Astrocyte (in vitro differentiated cells and primary cell): ENCODE measurements at regions not wholly inside any gene's neighbourhood (a gene's known extent, or its start where the extent isn't known, plus 50 kb on each side); places are given as distances from the start of the nearest gene placed in this dataset.

ENCODE experiments used
- DNase-seq: peaks from one replicate; pipeline ENCODE4 v3.0.0-alpha.2; 2010; ENCODE audit warnings: low read depth
- FAIRE-seq: peaks from 2 replicates; lab custom pipeline; 2011; peaks lifted over from hg19 to GRCh38; lab: Jason Lieb, UNC
- H2AFZ ChIP-seq: 2 replicates; pipeline ENCODE4 v1.6.0; 2012; ENCODE audit warnings: low read depth, low read length, inconsistent platforms
- H3K27ac ChIP-seq: 2 replicates; pipeline ENCODE4 v1.5.1; 2011; ENCODE audit warnings: low read depth, low read length, inconsistent platforms
- H3K27me3 ChIP-seq: 2 replicates; pipeline ENCODE4 v1.6.0; 2011; ENCODE audit warnings: low read length, inconsistent platforms; ENCODE audit not compliant: insufficient read depth
- H3K36me3 ChIP-seq: 2 replicates; pipeline ENCODE4 v1.5.1; 2011; ENCODE audit warnings: low read length, inconsistent platforms; ENCODE audit not compliant: insufficient read depth
- H3K4me1 ChIP-seq: 2 replicates; pipeline ENCODE4 v1.5.1; 2011; ENCODE audit warnings: low read length, inconsistent platforms; ENCODE audit not compliant: insufficient read depth
- H3K4me2 ChIP-seq: 2 replicates; pipeline ENCODE4 v1.6.0; 2012; ENCODE audit warnings: low read length, inconsistent platforms
- H3K4me3 ChIP-seq: 2 replicates; pipeline ENCODE4 v1.5.1; 2011; ENCODE audit warnings: low read depth, mild to moderate bottlenecking, low read length, inconsistent platforms; ENCODE audit not compliant: insufficient read depth
- H3K79me2 ChIP-seq: 2 replicates; pipeline ENCODE4 v1.6.0; 2012; ENCODE audit warnings: mild to moderate bottlenecking, low read length, inconsistent platforms; ENCODE audit not compliant: insufficient read depth
- H3K9ac ChIP-seq: 2 replicates; pipeline ENCODE4 v1.6.0; 2012; ENCODE audit warnings: mild to moderate bottlenecking, low read length, inconsistent platforms
- H3K9me3 ChIP-seq: 2 replicates; pipeline ENCODE4 v1.5.1; 2012; ENCODE audit warnings: low read depth, mild to moderate bottlenecking, low read length, inconsistent platforms; ENCODE audit not compliant: insufficient read depth
- H4K20me1 ChIP-seq: 2 replicates; pipeline ENCODE4 v1.6.0; 2012; ENCODE audit warnings: low read length, inconsistent platforms; ENCODE audit not compliant: insufficient read depth
- H3K27ac Mint-ChIP-seq: one replicate; pipeline ENCODE4 v1.8.0; 2021; ENCODE audit warnings: mild to moderate bottlenecking, mixed read lengths; ENCODE audit not compliant: unreplicated experiment
- H3K27me3 Mint-ChIP-seq: one replicate; pipeline ENCODE4 v1.8.0; 2021; ENCODE audit warnings: low read depth, mixed read lengths; ENCODE audit not compliant: unreplicated experiment
- H3K36me3 Mint-ChIP-seq: one replicate; pipeline ENCODE4 v1.8.0; 2021; ENCODE audit warnings: low read depth, mixed read lengths; ENCODE audit not compliant: unreplicated experiment
- H3K4me1 Mint-ChIP-seq: one replicate; pipeline ENCODE4 v1.8.0; 2021; ENCODE audit warnings: low read depth, mixed read lengths; ENCODE audit not compliant: unreplicated experiment
- H3K4me3 Mint-ChIP-seq: one replicate; pipeline ENCODE4 v1.8.0; 2021; ENCODE audit warnings: mild to moderate bottlenecking, moderate library complexity, mixed read lengths; ENCODE audit not compliant: unreplicated experiment
- H3K9me3 Mint-ChIP-seq: one replicate; pipeline ENCODE4 v1.8.0; 2021; ENCODE audit warnings: mild to moderate bottlenecking, mixed read lengths; ENCODE audit not compliant: unreplicated experiment
- EZH2 ChIP-seq: IDR thresholded peaks from 2 replicates; pipeline ENCODE4 v1.6.1; 2012; ENCODE audit warnings: mild to moderate bottlenecking, low read length, inconsistent platforms; ENCODE audit not compliant: insufficient read depth
- TF ChIP-seq, protein P1 (sequence below): IDR thresholded peaks from 2 replicates; pipeline ENCODE4 v1.5.1; 2011; ENCODE audit warnings: low read depth, mild to moderate bottlenecking, inconsistent platforms, low read length, moderate library complexity; ENCODE audit not compliant: insufficient read depth

- H3K27me3 Mint-ChIP-seq = no peaks in the 10 kb centered on the region
- no peaks in the 10 kb centered on the region for H3K9me3 Mint-ChIP-seq
- TF ChIP-seq, protein P1, sequence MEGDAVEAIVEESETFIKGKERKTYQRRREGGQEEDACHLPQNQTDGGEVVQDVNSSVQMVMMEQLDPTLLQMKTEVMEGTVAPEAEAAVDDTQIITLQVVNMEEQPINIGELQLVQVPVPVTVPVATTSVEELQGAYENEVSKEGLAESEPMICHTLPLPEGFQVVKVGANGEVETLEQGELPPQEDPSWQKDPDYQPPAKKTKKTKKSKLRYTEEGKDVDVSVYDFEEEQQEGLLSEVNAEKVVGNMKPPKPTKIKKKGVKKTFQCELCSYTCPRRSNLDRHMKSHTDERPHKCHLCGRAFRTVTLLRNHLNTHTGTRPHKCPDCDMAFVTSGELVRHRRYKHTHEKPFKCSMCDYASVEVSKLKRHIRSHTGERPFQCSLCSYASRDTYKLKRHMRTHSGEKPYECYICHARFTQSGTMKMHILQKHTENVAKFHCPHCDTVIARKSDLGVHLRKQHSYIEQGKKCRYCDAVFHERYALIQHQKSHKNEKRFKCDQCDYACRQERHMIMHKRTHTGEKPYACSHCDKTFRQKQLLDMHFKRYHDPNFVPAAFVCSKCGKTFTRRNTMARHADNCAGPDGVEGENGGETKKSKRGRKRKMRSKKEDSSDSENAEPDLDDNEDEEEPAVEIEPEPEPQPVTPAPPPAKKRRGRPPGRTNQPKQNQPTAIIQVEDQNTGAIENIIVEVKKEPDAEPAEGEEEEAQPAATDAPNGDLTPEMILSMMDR = no peak
- no peak for TF ChIP-seq EZH2
- no peak for FAIRE-seq
- no peak overlapping the region for H3K4me3 ChIP-seq
- no peak for DNase-seq
- peak overlapping the region; percentile 11 for H3K4me2 ChIP-seq
- no peaks in the 10 kb centered on the region for H3K9me3 ChIP-seq
- H3K9ac ChIP-seq = peak overlapping the region; percentile 35
- peak overlapping the region; percentile 47 for H3K27ac Mint-ChIP-seq
- H3K4me1 Mint-ChIP-seq = peaks cover 32% of the 10 kb centered on the region
- H3K79me2 ChIP-seq = peaks cover 99% of the 10 kb centered on the region
- peaks cover 49% of the 10 kb centered on the region for H3K4me1 ChIP-seq
- H3K27ac ChIP-seq = no peak overlapping the region
- H4K20me1 ChIP-seq = peaks cover 90% of the 10 kb centered on the region
- no peaks in the 10 kb centered on the region for H3K36me3 ChIP-seq
- no peaks in the 10 kb centered on the region for H3K27me3 ChIP-seq
- H3K4me3 Mint-ChIP-seq = no peak overlapping the region
- peaks cover 8% of the 10 kb centered on the region for H3K36me3 Mint-ChIP-seq
- H2AFZ ChIP-seq = no peak overlapping the region
Observed at GRCh38 chr17:77383613-77384608, 243.1 kb downstream of the SEC14L1 start.

DNA sequence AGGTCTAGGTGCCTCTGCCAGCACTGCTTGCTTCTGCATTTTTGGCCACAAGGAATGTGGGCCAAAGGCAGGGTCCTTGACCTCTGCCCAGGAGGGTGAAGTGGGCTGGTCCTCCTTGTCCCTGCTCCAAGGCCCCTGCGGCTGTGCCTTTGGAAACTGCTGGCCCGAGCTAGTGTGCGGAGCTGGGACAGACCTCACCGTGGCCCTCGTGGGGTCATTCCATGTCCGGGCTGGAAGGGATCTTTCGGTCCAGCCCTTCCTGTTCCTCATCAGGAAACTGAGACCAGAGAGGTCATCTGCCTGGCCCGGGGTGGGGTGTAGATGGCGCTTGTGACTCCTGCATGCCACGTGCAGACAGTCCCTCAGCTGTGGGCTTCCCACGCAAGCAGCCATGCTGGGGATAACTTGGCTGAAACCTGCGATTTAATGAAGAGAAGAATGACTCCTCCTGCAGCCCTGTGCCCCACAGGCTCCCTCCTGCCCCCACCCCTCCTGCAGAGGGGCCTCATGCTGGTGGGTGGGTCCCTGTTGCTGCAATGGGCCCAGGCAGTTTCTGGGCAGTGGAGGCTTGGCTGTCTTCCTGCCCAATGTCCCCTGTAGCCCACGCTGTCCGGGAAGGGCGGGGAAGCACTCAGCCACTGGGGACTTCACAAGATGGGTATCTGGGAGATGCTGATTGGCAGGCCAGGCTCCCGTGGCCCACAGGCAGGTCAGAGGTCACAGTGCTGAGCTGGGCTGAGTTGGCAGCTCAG lies 245.2 kb downstream of the SEC14L1 start:
- Mint-ChIP-seq H3K4me3 (no peak overlapping the region), H3K27ac (no peak overlapping the region), H3K27me3 (no peaks in the 10 kb centered on the region), H3K36me3 (peaks cover 8% of the 10 kb centered on the region), H3K4me1 (peaks cover 37% of the 10 kb centered on the region), H3K9me3 (no peaks in the 10 kb centered on the region)
- H3K79me2 ChIP-seq = peaks cover 97% of the 10 kb centered on the region
- H3K4me2 ChIP-seq = no peak overlapping the region
- H3K27ac ChIP-seq = no peak overlapping the region
- H3K9me3 ChIP-seq = no peaks in the 10 kb centered on the region
- H4K20me1 ChIP-seq = peaks cover 75% of the 10 kb centered on the region
- FAIRE-seq (no peak), DNase-seq (no peak)
- no peaks in the 10 kb centered on the region for H3K36me3 ChIP-seq
- H3K27me3 ChIP-seq = no peaks in the 10 kb centered on the region
- H2AFZ ChIP-seq = no peak overlapping the region
- TF ChIP-seq, protein P1 = no peak
- no peak for TF ChIP-seq EZH2
- no peak overlapping the region for H3K4me3 ChIP-seq
- H3K9ac ChIP-seq = peak overlapping the region; percentile 17
- peaks cover 55% of the 10 kb centered on the region for H3K4me1 ChIP-seq
